Smooth muscle cell (in vitro differentiated cells): ENCODE measurements at regions not wholly inside any gene's neighbourhood (a gene's known extent, or its start where the extent isn't known, plus 50 kb on each side); places are given as distances from the start of the nearest gene placed in this dataset.

Source experiments
- DNase-seq: peaks from one replicate; lab custom pipeline; 2025; ENCODE audit not compliant: unreplicated experiment; lab: John Stamatoyannopoulos, UW
- H2AFZ ChIP-seq: fragments of 200-600 bp; sonication (generic); 2 replicates; pipeline ENCODE4 v1.6.0; 2016; ENCODE audit warnings: antibody characterized with exemption, low read depth, mild to moderate bottlenecking
- H3F3A ChIP-seq: fragments of 200-600 bp; sonication (generic); 2 replicates; pipeline ENCODE4 v1.6.0; 2017; ENCODE audit warnings: antibody characterized with exemption, low read depth
- H3K27ac ChIP-seq: fragments of 200-600 bp; sonication (generic); 2 replicates; pipeline ENCODE4 v1.5.1; 2016; ENCODE audit warnings: low read depth, mild to moderate bottlenecking
- H3K27me3 ChIP-seq: fragments of 200-600 bp; sonication (generic); 2 replicates; pipeline ENCODE4 v1.6.1; 2016; ENCODE audit warnings: low read depth, mild to moderate bottlenecking
- H3K36me3 ChIP-seq: fragments of 200-600 bp; sonication (generic); 2 replicates; pipeline ENCODE4 v1.5.1; 2016; ENCODE audit warnings: low read depth
- H3K4me1 ChIP-seq: fragments of 200-600 bp; sonication (generic); 2 replicates; pipeline ENCODE4 v1.5.1; 2016; ENCODE audit warnings: low read depth
- H3K4me2 ChIP-seq: fragments of 200-600 bp; sonication (generic); 2 replicates; pipeline ENCODE4 v1.6.0; 2016; ENCODE audit warnings: mild to moderate bottlenecking
- H3K4me3 ChIP-seq: fragments of 200-600 bp; sonication (generic); 2 replicates; pipeline ENCODE4 v1.5.1; 2016; ENCODE audit warnings: mild to moderate bottlenecking
- H3K79me2 ChIP-seq: fragments of 200-600 bp; sonication (generic); 2 replicates; pipeline ENCODE4 v1.6.0; 2016; ENCODE audit warnings: low read depth, mild to moderate bottlenecking
- H3K9ac ChIP-seq: fragments of 200-600 bp; sonication (generic); 2 replicates; pipeline ENCODE4 v1.6.0; 2016; ENCODE audit warnings: low read depth
- H3K9me3 ChIP-seq: fragments of 200-600 bp; sonication (generic); replicated peaks from 2 replicates; pipeline ENCODE4 v1.5.1; 2016; ENCODE audit warnings: low read depth
- H4K20me1 ChIP-seq: fragments of 200-600 bp; sonication (generic); 2 replicates; pipeline ENCODE4 v1.6.0; 2016; ENCODE audit warnings: low read depth
- WGBS: methylation state at CpG from one replicate; pipeline ENCODE4 v1.1.7; 2016; ENCODE audit warnings: low lambda C conversion rate; 5-methylcytosine and 5-hydroxymethylcytosine counted together
- TF ChIP-seq, protein P1 (sequence below): fragments of 200-600 bp; sonication (generic); IDR thresholded peaks from 2 replicates; pipeline ENCODE4 v1.5.1; 2017; ENCODE audit warnings: borderline replicate concordance, mild to moderate bottlenecking, antibody characterized with exemption; ENCODE audit not compliant: insufficient read depth, poor library complexity, severe bottlenecking

DNA sequence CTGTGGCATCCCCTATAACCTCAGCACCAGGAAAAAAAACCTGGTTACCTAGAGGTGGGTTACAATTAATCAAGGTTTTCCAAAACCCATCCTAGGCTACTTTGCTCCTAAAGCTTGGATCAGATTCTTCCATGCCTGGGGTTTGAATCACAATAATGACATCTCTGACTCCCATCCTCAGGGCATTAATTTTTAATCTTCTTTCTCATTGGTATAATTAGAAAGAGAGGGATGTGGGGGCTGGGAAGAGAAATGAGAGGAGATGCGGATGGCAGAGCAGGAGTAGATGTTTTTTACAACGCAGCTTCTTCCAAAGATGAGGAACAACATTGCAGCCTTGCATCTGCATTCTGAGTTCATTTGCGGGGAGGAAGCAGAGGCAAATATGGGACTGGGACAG, 117.2 kb upstream of the E2F8 start:
- H2AFZ ChIP-seq: no peak overlapping the region
- no peak overlapping the region for H3K9ac ChIP-seq
- H3F3A ChIP-seq: no peaks in the 10 kb centered on the region
- H3K4me1 ChIP-seq: no peaks in the 10 kb centered on the region
- H4K20me1 ChIP-seq: no peaks in the 10 kb centered on the region
- no peak overlapping the region for H3K4me2 ChIP-seq
- WGBS: 91% methylated on average over 3 of the region's 3 CpGs
- no peak for DNase-seq
- no peaks in the 10 kb centered on the region for H3K79me2 ChIP-seq
- H3K27ac ChIP-seq: no peak overlapping the region
- H3K36me3 ChIP-seq: no peaks in the 10 kb centered on the region
- no peaks in the 10 kb centered on the region for H3K9me3 ChIP-seq
- H3K27me3 ChIP-seq: peaks cover 65% of the 10 kb centered on the region
- TF ChIP-seq, protein P1, sequence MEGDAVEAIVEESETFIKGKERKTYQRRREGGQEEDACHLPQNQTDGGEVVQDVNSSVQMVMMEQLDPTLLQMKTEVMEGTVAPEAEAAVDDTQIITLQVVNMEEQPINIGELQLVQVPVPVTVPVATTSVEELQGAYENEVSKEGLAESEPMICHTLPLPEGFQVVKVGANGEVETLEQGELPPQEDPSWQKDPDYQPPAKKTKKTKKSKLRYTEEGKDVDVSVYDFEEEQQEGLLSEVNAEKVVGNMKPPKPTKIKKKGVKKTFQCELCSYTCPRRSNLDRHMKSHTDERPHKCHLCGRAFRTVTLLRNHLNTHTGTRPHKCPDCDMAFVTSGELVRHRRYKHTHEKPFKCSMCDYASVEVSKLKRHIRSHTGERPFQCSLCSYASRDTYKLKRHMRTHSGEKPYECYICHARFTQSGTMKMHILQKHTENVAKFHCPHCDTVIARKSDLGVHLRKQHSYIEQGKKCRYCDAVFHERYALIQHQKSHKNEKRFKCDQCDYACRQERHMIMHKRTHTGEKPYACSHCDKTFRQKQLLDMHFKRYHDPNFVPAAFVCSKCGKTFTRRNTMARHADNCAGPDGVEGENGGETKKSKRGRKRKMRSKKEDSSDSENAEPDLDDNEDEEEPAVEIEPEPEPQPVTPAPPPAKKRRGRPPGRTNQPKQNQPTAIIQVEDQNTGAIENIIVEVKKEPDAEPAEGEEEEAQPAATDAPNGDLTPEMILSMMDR: no peak
- H3K4me3 ChIP-seq: no peak overlapping the region

DNA sequence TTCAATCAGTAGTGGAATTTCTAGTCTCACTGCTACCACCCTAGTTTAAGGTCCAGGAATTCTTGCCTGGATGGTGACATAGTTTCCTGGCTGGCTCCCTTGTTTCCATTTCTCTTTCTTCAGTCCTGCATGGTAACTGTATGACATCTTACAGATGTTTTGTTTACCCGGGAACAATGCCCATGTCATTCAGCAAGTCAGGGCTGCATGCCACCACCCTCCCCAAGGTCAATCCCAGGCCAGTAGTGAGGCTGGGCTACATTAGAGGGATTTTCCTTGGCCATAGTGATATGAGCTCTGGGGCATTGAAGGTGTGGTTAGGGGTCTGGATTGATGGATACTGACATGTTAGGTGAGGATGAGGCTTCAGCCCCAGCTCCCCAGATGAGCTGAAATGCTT, 114.9 kb upstream of the E2F8 start:
- whole genome bisulfite sequencing: 81% methylated on average over 1 of the region's 1 CpG
- H3K27me3 ChIP-seq: peaks cover 88% of the 10 kb centered on the region
- no peak overlapping the region for H2AFZ ChIP-seq
- no peak overlapping the region for H3K9ac ChIP-seq
- H3K4me2 ChIP-seq: no peak overlapping the region
- no peaks in the 10 kb centered on the region for H4K20me1 ChIP-seq
- TF ChIP-seq, protein P1: no peak
- no peaks in the 10 kb centered on the region for H3K4me1 ChIP-seq
- H3K4me3 ChIP-seq: no peak overlapping the region
- no peak overlapping the region for H3K27ac ChIP-seq
- no peaks in the 10 kb centered on the region for H3K79me2 ChIP-seq
- no peaks in the 10 kb centered on the region for H3F3A ChIP-seq
- no peak for DNase-seq
- no peaks in the 10 kb centered on the region for H3K9me3 ChIP-seq
- H3K36me3 ChIP-seq: no peaks in the 10 kb centered on the region

DNA sequence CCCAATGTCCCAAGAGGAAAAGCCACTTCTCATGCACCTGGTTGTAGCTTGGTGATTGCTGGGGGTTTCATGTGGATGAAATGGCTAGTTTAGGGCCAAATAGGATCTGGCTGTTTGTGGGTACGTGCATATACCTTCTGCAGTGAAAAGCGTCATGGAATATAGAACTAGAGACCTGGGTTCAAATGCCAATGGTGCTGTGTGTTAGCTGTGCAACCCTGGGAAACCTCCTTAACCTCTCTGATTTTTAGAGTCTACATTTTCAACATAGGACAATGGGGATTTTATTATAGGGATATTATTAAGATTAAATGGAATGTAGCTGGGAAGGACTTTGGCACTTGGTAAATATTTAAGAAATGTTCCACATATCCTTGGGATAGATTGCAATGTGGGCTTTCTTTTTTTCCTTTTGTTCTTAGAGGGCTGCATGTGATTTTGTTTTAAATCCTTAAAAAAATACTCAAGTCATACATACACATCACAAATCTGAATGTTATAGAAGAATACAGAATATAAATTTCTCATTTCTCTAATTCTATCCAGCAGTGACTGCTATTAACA, 112.6 kb upstream of the E2F8 start:
- H3K4me1 ChIP-seq: no peaks in the 10 kb centered on the region
- no peaks in the 10 kb centered on the region for H4K20me1 ChIP-seq
- no peaks in the 10 kb centered on the region for H3K9me3 ChIP-seq
- WGBS: 94% methylated on average over 2 of the region's 2 CpGs
- TF ChIP-seq, protein P1: no peak
- H3K27ac ChIP-seq: no peak overlapping the region
- H3K4me3 ChIP-seq: no peak overlapping the region
- DNase-seq: no peak
- H3F3A ChIP-seq: no peaks in the 10 kb centered on the region
- H3K9ac ChIP-seq: no peak overlapping the region
- H3K79me2 ChIP-seq: no peaks in the 10 kb centered on the region
- no peaks in the 10 kb centered on the region for H3K36me3 ChIP-seq
- no peak overlapping the region for H3K4me2 ChIP-seq
- H3K27me3 ChIP-seq: peaks cover 99% of the 10 kb centered on the region
- H2AFZ ChIP-seq: no peak overlapping the region

DNA sequence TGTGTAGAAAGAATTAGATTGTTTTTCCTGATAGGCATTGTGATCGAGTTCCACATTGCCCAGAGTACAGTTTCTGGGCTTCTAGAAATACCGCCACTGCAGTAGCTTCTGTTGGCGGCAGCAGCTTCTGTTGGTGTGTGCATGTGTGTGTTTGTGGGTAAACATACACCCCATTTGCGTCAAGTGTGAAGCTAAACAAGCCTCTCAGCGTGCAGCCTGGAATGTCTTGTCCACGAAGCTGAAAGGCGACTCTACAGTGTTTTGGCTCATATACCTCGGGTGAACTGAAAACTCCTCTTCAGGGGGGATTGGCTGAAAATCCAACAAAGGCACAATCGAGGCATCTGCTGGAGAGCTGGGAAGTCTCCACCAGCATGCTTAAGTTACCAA, 112.0 kb upstream of the E2F8 start:
- Histone ChIP-seq H3K9me3 (no peaks in the 10 kb centered on the region), H2AFZ (no peak overlapping the region), H3K27ac (no peak overlapping the region), H3K4me1 (no peaks in the 10 kb centered on the region), H3K27me3 (peaks cover 99% of the 10 kb centered on the region), H3F3A (no peaks in the 10 kb centered on the region), H3K4me2 (no peak overlapping the region), H3K79me2 (no peaks in the 10 kb centered on the region), H3K36me3 (no peaks in the 10 kb centered on the region), H3K4me3 (no peak overlapping the region), H4K20me1 (no peaks in the 10 kb centered on the region), H3K9ac (no peak overlapping the region)
- DNase-seq: no peak
- TF ChIP-seq, protein P1: no peak
- 81% methylated on average over 9 of the region's 9 CpGs for WGBS
